Testis (tissue), 2 donors: ENCODE measurements at regions not wholly inside any gene's neighbourhood (a gene's known extent, or its start where the extent isn't known, plus 50 kb on each side); places are given as distances from the start of the nearest gene placed in this dataset.

Source experiments
- CTCF ChIP-seq, 3 experiments: fragments of 450-650 bp in 2 of 3; fragments of 200-600 bp in 1 of 3; sonication (generic) in 1 of 3; IDR thresholded peaks; one replicate each; pipeline ENCODE4 v1.5.1; 2016 to 2019; ENCODE audit warnings: antibody characterized with exemption in 3 of 3, mild to moderate bottlenecking in 2 of 3, moderate library complexity in 1 of 3
- POLR2A ChIP-seq: fragments of 450-650 bp; IDR thresholded peaks from one replicate; pipeline ENCODE4 v1.6.1; 2017; ENCODE audit warnings: antibody characterized with exemption, mild to moderate bottlenecking, moderate library complexity

DNA sequence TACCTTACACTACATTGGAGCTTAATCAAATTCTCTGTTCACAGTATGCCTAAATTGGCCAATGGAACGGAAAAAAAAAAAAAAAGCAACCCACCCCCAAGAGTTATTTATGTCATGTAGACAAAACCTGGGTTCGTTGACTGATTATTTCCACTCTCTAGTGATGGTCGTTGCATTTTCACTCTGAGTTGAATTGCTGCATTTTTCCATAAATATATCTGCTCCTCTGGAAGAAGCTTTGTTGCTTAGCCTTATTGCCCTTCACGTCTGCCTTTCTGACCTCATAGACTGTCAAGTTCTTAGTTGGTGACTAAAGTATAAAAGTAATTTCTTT, 90.2 kb upstream of the RUNX1 start:
- no peak for TF ChIP-seq POLR2A
- no peak for TF ChIP-seq CTCF (IDR thresholded peaks at IDR 0.05)
